ENCODE measurements at regions not wholly inside any gene's neighbourhood (a gene's known extent, or its start where the extent isn't known, plus 50 kb on each side); places are given as distances from the start of the nearest gene placed in this dataset.

GRCh38 chr12:91576432-91576831 is 393.8 kb upstream of the DCN start:
- no peak for DNase-seq (ENCODE audit: low spot score)

GRCh38 chr12:91575630-91576029 is 393.0 kb upstream of the DCN start:
- DNase-seq (ENCODE audit: low spot score) = no peak

GRCh38 chr12:91574975-91575374 is 392.4 kb upstream of the DCN start:
- DNase-seq (ENCODE audit: low spot score) = no peak

DNA sequence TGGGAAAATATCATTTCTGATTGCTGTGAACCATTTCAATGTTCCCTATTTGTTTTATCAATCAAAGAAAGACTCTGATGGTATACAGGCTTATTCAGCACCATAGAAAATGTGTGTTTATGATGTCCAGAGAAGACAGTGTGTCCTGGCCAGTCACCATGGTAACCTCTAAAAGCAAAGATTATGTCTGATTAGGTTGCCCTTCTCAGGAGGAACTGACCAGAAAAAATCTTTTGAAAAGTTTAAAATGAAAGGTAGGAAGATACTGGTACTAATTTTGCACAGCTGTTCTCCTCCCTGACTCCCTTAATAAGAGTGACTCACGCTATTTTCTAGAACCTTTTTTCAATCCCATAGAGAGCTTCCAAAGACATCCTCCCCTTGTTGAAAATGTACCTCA is 391.8 kb upstream of the DCN start:
- no peak for DNase-seq (ENCODE audit: low spot score)

- no peak for DNase-seq (ENCODE audit: low spot score)
Observed at GRCh38 chr12:91572869-91573268, 390.3 kb upstream of the DCN start.

GRCh38 chr12:91567100-91567485 is 384.5 kb upstream of the DCN start:
- DNase-seq (ENCODE audit: low spot score) = no peak

- no peak for DNase-seq (ENCODE audit: low spot score)
Observed at GRCh38 chr12:91566328-91567099, 383.9 kb upstream of the DCN start.

DNA sequence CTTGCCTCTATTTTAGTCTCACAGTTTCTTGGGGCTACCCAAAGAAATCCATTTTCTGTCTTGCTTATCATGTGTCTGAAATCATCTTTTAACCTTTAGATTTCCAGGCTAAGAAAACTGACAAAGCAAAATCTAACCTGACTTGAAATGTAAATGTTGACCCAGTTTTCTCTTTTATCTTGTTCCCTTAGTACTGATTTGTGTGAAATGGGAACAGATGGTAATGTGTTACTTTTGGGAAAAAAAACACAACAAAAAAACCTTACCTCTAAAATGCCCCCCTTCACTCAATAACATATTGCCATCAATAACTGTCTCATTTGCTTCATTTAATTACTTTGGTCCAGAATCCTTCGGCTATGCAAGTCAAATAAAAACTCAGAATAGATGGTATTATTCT is 383.2 kb upstream of the DCN start:
- no peak for DNase-seq (ENCODE audit: low spot score)

- DNase-seq (ENCODE audit: low spot score) = no peak
Observed at GRCh38 chr12:91565246-91565645, 382.6 kb upstream of the DCN start.

DNA sequence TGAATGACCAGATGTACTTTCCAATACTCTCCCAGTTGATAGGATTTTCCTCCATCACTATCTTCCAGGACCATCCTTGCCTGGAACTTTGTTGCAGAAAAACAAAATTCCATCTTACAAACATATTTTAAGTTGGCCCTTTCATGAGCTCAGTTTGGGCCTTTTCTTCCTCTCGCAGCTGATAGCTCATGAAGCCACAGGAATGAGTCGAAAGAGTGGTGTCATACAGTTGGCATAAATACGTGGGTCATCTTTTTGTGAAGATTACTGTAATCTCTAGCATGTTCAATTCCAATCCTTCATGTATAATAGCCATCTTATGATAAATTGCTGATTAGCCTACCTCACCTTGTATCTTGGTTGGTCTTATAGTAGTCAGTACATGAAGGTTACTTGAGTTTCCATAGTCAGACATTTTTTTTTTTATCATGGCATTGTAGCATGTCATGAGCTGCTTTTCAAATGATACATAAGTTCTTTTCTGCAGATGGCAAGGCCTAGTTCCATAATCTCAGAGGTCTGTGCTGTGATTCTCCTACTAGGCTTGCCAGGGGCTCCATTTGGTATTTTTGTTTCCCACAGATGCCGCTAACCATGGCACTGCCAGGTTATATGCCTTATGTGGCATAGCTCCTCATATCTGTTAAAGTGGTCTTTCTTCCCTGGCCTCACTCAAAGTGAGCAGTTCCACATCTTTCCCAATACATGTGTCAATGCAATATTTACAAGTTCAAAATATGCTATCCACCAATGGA is 380.6 kb upstream of the DCN start:
- DNase-seq (ENCODE audit: low spot score) = no peak

GRCh38 chr12:91562476-91562875 is 379.9 kb upstream of the DCN start:
- DNase-seq (ENCODE audit: low spot score) = no peak

GRCh38 chr12:91561958-91562325 is 379.3 kb upstream of the DCN start:
- DNase-seq (ENCODE audit: low spot score) = no peak

DNA sequence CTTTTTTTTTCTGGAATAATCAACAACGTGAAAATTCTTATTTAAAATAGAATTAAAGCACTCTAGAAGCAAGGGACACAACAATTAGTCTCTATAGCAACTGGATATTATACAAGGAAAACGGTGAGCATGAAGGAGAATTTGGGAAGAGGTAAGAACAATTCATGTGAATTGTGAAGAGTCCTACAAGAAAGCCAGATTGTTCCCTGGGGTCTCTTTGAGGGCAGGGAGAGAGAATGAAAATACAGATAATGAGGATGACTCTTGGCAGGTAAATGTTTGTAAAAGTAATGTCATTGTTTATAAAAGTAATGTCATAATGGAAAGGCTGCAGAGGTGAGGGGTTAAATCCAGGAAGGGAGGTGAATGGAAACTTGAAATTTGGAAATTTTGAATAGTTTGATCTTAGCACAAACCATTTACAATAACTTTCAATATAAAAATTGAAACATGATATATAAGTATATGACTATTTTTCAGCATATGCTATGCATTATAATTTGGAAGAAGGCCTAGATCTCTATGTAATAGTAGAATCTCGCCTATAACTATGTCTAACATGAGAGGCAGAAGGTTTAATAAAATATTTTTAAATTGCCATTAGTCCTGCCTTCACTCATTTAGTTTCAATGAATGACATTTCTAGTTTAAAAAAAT is 378.8 kb upstream of the DCN start:
- DNase-seq (ENCODE audit: low spot score) = no peak

GRCh38 chr12:91556909-91557308 is 374.3 kb upstream of the DCN start:
- DNase-seq (ENCODE audit: low spot score) = no peak

GRCh38 chr12:91555436-91556415 is 373.1 kb upstream of the DCN start:
- DNase-seq (ENCODE audit: low spot score) = no peak

DNA sequence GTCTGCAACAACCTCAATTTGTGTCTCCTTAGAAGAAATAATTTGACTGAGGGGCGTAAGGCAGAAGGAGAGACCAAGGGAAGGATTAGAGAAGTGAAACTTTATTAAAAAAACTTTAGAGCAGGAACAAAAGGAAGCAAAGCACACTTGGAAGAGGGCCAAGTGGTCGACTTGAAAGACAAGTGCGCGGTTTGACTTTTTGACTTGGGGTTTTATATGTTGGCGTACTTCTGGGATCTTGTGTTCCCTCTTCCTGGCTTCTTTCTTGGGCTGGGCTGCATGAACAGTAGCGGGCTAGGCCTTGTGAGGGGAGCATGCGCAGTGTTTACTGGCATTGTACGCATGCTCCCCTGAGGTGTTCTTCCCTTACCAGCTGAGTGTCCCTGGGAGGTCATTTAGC is 369.3 kb upstream of the DCN start:
- no peak for DNase-seq (ENCODE audit: low spot score)

GRCh38 chr12:91551242-91551641 is 368.6 kb upstream of the DCN start:
- no peak for DNase-seq (ENCODE audit: low spot score)

DNA sequence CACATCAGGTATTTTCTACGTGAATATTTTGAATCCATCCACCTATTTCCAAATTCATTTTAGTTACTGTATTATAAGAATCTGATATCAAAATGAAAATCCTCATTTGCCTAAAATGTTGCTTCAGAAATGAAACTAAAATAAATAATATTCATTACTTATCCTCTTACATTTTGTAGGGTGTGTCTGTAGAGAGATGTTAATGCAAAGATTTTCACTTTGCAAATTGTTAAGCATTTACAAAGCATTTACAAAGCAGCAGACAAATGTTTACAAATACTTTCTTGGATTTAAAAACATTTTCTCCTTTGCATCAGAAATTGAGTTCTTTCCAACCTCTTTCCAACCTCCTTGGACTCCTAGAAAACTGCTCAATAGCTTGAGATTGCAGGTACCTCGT is 360.0 kb upstream of the DCN start:
- DNase-seq (ENCODE audit: low spot score) = no peak

- DNase-seq (ENCODE audit: low spot score) = no peak
Observed at GRCh38 chr12:91542067-91542466, 359.4 kb upstream of the DCN start.

GRCh38 chr12:91538418-91538817 is 355.8 kb upstream of the DCN start:
- no peak for DNase-seq (ENCODE audit: low spot score)

- DNase-seq (ENCODE audit: low spot score) = no peak
Observed at GRCh38 chr12:91533366-91533765, 350.7 kb upstream of the DCN start.

- no peak for DNase-seq (ENCODE audit: low spot score)
Observed at GRCh38 chr12:91529829-91530228, 347.2 kb upstream of the DCN start.

All from COLO829 (cell line).